ENCODE measurements at regions not wholly inside any gene's neighbourhood (a gene's known extent, or its start where the extent isn't known, plus 50 kb on each side); places are given as distances from the start of the nearest gene placed in this dataset.

DNA sequence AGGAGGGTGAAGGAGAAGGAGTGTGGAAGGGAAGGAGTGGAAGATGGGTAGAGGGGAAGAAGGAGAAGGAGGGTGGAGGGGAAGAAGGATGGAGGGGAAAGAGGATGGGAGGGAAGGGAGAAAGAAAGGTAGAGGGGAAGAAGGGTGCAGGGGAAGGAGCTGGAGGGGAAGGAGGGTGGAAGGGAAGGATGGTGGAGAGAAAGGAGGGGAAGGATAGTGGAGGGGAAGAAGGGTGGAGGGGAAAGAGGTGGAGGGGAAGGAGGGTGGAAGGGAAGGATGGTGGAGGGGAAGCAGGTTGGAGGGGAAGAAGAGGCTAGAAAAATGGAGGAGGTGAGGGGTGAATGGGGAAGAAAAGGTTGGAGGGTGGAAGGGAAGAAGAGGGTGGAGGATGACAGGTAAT lies 927.9 kb downstream of the UQCRFS1 start:
- no peak for DNase-seq

DNA sequence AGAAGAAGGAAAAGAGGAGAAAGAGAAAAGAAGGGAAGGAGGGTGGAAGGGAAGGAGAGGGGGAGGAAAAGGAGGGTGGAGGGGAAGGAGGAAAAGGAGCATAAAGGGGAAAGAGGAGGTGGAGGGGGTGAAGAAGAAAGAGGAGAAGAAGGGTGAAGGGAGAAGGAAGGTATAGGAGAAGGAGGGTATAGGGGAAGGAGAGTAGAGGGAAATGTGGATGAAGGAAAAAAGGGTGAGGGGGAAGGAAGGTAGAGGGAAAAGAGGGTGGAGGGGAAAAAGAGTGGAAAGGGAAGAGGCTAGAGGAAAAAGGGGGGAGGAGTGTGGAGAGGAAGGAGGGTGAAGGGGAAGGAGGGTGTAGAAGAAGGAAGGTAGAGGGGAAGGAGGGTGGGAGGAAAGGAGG lies 928.6 kb downstream of the UQCRFS1 start:
- no peak for DNase-seq

DNA sequence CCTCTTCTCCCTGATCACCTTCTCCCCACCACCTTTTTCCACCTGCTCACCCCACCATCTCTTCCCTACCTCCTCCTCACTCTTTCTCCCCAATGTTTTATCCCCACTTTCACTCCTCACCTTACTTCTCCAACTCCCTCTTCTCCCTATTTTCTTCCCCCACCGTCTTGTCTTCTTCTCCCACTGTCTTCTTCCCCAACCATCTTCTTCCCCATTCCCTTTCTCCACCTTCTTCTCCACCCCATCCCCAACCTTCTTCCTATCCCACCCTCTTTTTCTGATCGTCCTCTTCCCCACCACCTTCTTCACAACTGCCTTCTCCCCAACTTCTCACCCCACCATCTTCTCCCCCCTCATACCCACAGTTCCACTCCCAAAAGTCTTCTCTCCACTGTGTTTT lies 929.4 kb downstream of the UQCRFS1 start:
- no peak for DNase-seq

DNA sequence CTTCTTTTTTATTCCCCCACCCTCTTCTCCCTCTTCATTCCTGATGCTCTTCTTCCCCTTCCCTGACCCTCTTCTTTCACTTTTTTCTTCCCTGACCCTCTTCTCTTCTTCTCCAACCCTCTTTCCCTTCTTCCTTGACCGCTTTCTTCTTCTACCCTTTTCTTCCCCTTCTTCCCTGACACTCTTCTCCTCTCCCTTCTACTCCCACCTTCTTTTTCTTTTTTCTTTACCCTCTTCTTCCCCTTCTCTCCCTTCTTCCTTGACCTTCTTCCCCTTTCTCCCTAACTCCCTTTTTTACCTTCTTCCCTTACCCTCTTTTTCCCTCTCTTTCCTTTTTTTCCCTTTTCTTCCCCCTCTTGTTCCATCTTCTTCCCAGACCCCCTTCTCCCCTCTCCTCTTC lies 931.3 kb downstream of the UQCRFS1 start:
- no peak for DNase-seq

GRCh38 chr19:28264556-28264955 lies 948.4 kb downstream of the UQCRFS1 start:
- DNase-seq = peak; percentile 14

GRCh38 chr19:28258829-28259228 lies 954.1 kb downstream of the UQCRFS1 start:
- DNase-seq = peak; percentile 19

DNA sequence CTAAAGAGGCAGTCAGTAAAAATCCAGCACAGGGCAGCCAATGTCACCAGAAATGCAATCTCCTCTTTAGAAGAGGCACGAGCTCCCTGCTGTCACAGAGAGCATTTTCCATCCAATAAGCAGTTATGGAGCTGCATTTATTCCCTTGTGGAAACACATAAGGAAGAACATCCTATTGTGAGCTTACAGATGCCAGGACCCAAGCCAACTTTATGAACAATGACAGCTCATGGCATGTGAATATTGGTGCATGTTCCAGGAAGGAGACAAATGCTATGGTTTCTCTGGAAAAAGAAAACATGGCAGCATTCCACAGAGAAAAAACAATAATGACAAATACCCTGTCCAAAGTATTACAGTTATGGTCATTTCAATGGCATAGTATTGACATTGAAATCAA lies 955.6 kb downstream of the UQCRFS1 start:
- DNase-seq = peak; percentile 4

GRCh38 chr19:28247243-28247642 lies 965.7 kb downstream of the UQCRFS1 start:
- no peak for DNase-seq

DNA sequence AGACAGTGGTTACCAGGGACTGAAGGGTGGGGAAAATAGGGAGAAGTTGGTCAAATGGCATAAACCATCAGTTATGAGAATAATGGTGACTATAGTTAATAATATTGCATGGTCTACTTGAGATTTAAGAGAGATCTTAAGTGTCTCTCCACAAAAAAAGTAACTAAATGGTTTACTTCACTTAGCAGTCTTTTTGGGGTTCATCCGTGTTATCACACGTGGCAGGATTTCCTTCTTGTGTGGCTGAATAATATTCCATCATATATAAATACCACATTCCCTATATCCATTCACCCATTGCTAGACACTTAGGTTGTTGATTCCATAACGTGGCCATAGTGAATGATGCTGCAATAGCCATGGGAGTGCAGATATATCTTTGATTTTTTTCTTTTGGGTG lies 967.0 kb downstream of the UQCRFS1 start:
- no peak for DNase-seq

DNA sequence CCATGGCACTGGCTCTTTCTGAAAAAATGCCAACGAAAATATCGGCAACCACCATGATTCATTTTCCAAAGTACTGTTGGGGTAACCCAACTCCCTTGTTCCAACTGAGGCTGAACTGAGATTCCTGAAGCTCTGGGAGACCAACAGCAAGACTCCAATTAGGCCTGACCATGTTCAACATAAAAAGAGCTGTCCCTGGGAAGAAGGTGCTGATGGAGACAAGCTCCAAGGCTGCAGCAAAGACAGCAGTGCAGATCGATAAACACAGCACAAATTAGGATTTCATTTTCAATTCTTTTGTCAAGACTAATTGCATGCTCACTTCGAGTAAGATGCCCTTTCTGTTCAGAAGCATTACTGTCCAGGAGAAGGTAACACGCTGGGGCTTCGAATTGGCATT lies 968.0 kb downstream of the UQCRFS1 start:
- DNase-seq = no peak

GRCh38 chr19:28242317-28242927 lies 970.5 kb downstream of the UQCRFS1 start:
- peak; percentile 54 for DNase-seq

DNA sequence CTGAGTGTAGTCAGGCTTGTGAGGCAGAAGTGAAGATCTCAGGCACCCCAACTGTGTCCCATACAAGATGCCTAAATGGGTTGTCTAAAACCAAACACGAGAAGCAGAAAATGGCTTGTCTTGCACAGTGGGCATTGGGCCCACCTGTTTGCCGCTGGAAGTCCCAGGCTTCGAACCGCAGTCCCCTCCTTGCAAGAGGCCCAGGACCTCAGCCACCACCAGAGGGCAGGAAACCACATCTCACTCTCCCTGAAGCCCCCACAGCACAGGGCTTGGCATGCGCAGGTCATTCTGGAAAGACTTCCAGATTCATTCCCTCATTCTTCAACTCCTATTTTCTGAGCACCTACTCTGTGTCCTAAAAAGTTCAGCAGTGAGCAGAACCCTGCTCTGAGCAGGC lies 973.7 kb downstream of the UQCRFS1 start:
- peak; percentile 31 for DNase-seq

DNA sequence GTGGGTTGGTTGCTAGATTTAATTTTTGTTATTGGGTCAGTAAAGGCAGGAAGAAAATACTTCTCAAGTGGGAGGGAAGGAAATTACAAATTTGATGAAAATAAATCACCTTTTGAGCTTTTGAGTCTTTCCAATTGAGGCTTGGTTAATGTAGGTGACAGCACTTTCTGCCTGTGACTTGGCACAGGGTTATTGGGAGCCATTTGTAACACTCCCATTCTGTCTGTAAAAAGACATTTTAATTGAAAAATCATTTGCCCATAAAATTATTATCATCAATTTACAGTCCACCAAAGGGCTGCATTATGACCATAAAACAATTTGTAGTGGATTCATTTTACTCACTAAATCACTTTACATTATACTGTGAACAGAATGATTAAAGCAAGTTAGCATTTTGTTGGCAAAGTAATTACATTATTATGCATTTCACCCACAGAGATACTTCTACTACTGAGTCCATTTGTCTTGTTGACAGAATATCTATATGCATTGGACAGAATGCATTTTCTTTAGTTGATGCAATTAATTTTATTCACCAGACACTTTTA lies 974.6 kb downstream of the UQCRFS1 start:
- no peak for DNase-seq

DNA sequence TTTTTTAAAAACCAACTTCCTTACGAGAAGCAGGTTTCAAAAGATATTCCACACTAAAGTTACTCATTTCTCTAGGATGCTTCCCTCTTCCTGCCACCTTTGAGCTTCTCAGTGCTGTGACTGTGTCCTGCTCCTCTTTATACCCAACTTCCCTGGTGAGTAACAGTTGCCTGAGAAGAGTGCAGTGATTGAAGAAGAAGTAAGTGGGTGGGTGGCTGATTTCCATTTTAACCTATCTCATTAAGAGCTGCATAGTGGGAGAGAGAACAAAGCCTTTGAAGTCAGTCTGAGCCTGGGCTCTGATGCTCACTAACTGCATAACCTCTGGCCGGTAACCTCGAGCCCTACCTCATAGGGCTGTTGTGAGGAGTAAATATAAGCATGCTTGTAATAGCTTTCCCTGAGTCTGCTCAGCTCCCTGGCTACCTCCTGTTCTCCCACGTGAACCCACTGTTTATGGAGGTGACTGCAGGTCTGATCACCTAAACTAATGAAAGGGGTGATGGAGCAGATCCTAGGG lies 977.3 kb downstream of the UQCRFS1 start:
- DNase-seq = no peak

DNA sequence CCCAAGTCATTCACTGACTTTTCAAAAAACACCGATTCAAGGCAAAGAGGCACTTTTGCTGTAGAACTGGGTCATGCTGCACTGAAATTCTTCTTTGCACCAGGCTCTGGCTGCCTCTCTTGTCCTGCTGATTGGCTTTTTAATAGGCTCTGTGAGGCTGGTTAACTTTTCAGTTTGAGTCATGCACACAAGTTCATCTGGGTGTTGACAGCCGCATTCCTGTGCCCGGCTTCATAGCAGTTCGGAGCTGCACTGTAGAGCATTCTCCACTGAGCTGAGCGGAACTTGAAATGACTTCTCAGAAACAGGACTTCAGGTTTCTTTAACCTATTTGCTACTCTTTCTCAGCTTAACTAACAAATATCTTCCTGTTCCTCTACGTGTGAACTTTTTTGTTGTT lies 978.3 kb downstream of the UQCRFS1 start:
- peak; percentile 15 for DNase-seq

DNA sequence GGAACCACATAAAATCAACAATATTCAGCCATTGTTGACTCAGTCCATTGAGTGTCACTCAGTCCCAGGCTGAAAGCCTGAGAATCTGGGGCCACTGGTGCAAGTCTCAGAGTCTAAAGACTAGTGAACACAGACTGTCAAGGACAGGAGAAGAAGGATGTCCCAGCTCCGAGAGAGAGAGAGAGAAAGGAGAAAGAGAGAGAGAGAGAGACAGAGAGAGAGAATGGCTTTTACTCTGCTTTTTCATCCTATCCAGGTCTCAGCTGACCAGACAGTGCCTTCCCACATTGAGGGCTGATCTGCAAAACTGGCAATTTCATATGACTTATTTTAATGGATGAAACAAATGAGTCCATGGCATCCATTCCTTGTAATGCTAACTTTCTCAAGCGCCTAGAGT lies 984.1 kb downstream of the UQCRFS1 start:
- DNase-seq = no peak

DNA sequence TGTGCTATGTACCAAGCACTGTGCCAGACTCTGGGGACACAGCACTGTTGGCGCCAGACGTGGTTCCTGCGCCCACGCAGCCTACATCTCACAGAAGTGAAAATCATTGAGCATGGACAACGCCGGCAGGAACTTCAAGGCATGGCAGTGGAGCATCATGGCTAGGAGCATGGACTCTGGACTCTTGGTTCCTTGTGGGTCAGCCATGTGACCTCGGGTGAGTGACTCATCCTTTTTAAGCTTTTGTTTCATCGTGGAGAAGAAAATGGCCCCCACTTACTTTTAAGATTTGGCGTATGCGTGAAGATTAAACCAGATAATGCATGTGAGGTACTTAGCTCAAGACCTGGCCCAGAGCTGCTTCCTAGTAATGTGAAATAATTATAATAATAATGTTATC lies 988.5 kb downstream of the UQCRFS1 start:
- DNase-seq = no peak

DNA sequence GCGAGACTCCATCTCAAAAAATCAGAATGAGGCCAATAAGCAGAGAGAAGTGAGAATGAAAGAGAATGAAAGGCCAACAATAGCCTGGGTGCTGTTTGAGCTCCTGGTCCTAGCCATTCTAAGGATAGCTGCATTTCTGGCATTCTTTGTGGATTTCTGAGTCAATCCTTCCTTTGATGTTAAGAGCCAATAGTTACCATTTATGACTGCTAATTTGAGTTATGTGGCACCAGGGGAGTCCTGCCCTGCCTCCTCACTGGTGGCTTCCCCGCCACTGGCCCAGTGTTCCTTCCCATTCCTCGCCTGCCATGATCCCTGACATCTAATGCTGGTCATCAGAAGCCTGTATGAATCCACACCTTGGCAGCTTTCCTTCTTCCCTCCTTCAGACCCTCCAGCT lies 991.2 kb downstream of the UQCRFS1 start:
- DNase-seq = no peak

DNA sequence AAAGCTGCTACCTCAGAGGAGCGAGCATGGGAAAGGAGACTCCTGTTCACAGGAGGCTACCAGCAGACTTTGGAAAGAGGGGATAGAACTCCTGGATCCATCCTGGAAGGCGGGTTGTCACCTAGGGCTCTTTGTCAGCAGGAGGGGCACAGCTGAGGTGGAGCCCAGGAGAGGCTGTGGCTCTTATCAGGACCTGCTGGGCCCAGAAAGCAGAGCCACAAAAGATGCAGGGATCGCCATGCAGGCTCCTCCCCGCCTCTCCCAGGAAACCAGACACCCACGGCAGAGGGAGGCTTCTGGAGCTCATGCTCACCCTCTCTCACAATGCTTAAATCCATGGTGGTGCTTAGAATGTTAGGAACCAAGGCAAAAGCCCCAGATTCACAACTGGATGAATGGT lies 994.2 kb downstream of the UQCRFS1 start:
- no peak for DNase-seq

GRCh38 chr19:28217022-28217421 lies 995.9 kb downstream of the UQCRFS1 start:
- no peak for DNase-seq

DNA sequence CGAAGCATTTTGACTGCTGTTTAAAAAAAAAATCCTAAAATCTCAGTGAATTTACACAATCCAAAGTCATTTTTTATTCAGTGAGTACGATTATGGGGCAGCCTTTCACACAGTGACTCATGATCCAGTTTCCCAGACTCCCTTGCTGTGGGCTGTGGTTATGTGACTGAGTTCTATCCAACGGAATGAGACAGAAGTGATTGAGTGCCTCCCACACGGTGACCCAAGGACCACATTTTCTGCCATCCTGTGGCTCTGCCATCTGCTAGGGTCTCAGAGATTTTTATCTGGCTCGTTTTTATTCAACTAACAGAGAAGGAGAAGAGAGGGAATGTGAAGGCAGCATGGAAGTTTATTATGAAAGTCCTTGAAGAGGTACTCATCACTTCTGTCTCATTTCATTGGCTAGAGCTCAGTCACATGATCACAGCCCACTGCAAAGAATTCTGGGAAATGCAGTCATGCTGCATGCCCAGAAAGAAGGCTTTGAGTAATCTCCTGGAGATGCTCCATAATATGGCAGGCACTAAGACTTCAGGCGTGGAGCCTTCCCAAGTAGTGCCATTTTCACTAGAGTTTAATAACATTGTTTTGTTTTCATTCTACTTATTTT lies 999.4 kb downstream of the UQCRFS1 start:
- DNase-seq = no peak

DNA sequence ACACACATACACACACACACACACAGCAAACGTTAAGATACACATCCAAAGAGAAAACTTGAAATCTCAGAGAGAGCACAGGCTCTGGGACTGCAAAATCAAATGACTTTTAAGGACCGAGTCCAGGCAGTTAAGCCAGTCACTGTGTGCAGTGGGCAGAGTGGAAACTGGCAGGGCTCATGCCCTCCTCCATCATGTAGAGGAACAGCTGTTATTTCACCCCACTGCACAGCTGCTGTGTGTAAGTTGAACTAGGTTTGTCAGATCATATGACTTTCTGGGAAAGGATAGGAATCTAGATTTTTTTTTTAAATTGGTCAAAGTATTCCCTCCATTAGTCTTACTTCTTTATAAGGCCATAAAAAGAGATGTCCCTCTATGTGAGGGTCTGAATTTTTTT lies 1002.1 kb downstream of the UQCRFS1 start:
- DNase-seq = peak; percentile 86

- DNase-seq = no peak
Measured at GRCh38 chr19:28208745-28209144, 1004.2 kb downstream of the UQCRFS1 start.

GRCh38 chr19:28207244-28207643 lies 1005.7 kb downstream of the UQCRFS1 start:
- DNase-seq = no peak

All from tongue (tissue), 1 donor.